Fibroblast of pulmonary artery (primary cell): ENCODE measurements at regions not wholly inside any gene's neighbourhood (a gene's known extent, or its start where the extent isn't known, plus 50 kb on each side); places are given as distances from the start of the nearest gene placed in this dataset.

Source experiments
- DNase-seq: peaks from one replicate; pipeline ENCODE4 v3.0.0-alpha.2; 2010; ENCODE audit warnings: low read depth
- H3K4me3 ChIP-seq: replicated peaks from 2 replicates; pipeline ENCODE4 v1.5.1; 2011; ENCODE audit warnings: low read depth, mild to moderate bottlenecking, control low read depth, low read length, moderate library complexity
- TF ChIP-seq, protein P1 (sequence below): IDR thresholded peaks from 2 replicates; pipeline ENCODE4 v1.5.1; 2011; ENCODE audit warnings: mild to moderate bottlenecking, control low read depth, low read length, inconsistent platforms; ENCODE audit errors: missing control alignments

DNA sequence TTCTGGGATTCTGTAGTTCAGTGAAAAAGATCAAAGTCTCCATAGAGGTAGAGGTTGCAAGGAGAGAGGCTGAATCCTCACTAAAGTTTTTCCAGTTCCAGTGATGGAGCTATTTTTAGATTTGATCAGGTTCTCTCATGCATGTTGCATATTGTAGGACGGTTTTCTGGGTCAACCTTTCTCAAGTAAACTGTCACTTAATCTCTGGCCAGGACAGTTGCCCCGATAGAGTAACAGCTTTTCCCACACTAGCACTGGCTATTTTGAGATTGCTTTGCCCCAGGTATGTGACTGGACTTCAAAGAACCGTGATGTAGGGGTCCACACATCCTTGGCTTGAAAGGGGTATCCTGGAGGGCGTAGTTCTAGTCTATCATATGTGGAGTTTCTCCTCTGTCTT lies 67.4 kb upstream of the EPCAM start:
- TF ChIP-seq, protein P1, sequence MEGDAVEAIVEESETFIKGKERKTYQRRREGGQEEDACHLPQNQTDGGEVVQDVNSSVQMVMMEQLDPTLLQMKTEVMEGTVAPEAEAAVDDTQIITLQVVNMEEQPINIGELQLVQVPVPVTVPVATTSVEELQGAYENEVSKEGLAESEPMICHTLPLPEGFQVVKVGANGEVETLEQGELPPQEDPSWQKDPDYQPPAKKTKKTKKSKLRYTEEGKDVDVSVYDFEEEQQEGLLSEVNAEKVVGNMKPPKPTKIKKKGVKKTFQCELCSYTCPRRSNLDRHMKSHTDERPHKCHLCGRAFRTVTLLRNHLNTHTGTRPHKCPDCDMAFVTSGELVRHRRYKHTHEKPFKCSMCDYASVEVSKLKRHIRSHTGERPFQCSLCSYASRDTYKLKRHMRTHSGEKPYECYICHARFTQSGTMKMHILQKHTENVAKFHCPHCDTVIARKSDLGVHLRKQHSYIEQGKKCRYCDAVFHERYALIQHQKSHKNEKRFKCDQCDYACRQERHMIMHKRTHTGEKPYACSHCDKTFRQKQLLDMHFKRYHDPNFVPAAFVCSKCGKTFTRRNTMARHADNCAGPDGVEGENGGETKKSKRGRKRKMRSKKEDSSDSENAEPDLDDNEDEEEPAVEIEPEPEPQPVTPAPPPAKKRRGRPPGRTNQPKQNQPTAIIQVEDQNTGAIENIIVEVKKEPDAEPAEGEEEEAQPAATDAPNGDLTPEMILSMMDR = no peak
- DNase-seq = no peak
- no peak overlapping the region for H3K4me3 ChIP-seq

DNA sequence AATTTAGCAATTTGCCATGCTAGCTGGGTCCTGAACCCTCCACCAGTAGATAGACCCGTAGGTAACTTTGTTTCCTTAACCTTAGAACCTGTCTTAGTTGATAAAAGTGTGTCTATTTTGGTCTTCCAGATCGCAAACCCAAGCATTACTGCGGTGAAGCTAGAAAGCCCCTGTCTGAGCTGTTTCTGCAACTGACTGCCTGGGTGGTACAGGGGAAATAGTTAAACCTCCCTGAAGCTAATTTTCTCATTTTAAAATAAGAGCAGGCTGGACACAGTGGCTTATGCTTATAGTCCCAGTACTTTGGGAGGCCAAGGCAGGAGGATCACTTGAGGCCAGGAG lies 67.9 kb upstream of the EPCAM start:
- no peak for DNase-seq
- TF ChIP-seq, protein P1 = no peak
- H3K4me3 ChIP-seq = no peak overlapping the region

DNA sequence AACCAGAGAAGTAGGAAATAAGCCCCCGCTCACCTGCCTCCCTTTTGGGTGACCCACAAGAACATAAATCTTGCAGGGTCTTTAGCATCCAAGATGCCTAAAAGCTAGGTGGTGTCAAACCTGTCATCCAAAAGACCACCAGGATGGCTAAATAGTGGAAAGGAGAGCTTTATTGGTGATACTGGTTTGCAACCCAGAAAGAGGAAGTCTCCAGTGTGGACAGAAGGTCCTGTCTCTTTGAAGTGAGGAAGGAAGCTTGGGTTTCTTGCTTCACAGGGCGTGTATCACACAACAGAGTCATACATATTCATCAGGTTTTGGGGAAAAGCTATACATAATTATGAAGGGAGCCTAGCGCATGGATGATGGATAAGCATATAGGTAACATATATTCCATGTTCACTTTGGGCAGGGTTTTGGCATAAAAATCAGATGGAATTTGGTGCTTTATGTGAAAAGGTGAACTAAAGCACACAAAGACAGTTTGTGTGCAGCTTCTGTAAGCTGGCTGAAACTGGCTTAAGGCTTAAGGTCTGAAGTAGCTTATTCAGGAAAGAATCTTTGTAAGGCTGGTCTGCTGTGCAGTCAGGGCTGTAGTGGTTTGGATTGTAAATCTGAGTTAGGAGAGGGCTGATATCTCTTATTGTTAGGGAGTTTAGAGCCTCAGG lies 68.4 kb upstream of the EPCAM start:
- no peak for DNase-seq
- TF ChIP-seq, protein P1 = no peak
- H3K4me3 ChIP-seq = no peak overlapping the region

DNA sequence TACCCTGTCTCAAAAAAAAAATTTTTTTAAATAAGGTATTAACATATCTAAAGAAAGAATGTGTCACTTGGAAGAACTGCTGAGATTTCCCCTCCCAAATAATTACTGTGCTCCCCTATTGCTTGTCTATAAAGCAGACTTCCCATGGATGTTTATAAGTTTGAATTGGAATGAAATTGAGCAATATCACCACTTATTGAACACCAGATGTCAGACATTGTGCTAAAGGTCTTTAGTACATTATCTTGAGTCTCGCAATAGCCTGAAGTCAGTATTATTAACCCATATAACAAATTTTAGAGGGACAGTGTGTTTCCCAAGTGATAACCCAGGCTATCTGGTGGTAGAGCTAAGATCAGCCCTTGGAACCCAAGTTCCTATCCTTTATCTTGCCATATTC lies 69.0 kb upstream of the EPCAM start:
- no peak for DNase-seq
- TF ChIP-seq, protein P1 = no peak
- H3K4me3 ChIP-seq = no peak overlapping the region

DNA sequence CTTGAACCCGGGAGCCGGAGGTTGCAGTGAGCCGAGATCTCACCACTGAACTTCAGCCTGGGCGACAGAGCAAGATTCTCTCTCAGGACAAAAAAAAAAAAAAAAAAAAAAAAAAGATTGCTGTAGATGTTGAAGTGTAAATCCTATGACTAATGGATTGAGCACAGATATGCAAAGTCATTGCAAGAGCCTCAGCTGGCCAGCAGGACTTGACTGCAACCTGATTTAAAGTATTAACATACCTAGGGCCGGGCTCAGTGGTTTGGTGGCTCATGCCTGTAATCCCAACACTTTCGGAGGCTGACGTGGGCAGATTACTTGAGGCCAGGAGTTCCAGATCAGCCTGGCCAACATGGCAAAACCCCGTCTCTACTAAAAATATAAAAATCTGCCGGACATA lies 69.6 kb upstream of the EPCAM start:
- TF ChIP-seq, protein P1 = no peak
- DNase-seq = peak; percentile 64
- no peak overlapping the region for H3K4me3 ChIP-seq

DNA sequence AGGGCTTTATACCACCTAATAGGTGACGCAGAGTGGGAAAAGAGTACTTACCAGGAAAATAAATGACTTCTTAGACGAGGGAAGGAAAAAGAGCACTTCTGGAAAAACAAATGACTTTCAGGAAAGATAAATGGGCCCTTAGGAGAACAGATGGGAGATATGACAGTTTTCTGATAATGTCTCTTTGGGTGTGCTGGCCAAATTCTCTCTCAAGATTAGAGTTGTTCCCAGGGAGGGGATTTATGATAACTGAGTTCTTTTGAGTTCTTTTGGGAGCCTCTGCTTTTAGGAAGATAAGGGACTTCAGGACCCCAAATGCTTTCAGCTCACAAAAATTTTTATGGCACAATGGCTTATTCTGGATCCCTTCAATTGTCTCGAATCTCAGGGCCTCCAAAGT lies 70.3 kb upstream of the EPCAM start:
- TF ChIP-seq, protein P1 = no peak
- DNase-seq = no peak
- no peak overlapping the region for H3K4me3 ChIP-seq

DNA sequence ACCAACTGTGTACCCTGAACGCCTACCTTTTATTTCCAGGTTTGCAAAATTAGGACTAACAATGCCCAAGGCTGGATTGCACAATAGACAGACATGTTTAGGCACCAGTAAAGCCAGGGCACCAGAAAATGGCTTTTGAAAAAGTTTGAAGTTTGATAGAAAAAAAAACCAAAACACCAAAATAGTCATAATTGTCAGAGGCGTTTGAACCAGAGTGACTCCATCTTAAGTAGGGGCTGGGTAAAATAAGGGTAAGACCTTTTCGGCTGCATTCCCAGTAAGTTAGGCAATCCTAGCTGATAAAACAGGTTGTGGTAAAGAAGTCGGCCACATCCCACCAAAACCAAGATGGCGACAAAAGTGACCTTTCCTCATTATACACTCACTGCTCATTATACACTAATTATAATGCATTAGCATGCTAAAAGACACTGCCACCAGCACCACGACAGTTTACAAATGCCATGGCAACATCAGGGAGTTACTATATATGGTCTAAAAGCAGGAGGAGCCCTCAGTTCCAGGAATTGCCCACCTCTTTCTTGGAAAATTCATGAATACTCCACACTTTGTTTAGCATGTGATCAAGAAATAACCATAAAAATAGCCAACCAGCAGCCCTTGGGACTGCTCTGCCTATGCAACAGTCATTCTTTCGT lies 71.2 kb upstream of the EPCAM start:
- DNase-seq = no peak
- no peak overlapping the region for H3K4me3 ChIP-seq
- TF ChIP-seq, protein P1 = no peak
